ENCODE measurements at regions not wholly inside any gene's neighbourhood (a gene's known extent, or its start where the extent isn't known, plus 50 kb on each side); places are given as distances from the start of the nearest gene placed in this dataset. TPM values are rescaled to one million over a fixed set of nuclear protein-coding genes. Genes with fewer than 3 reads are reported as not detected.
A peak's percentile ranks its signal among the peaks of the same experiment; 100 is the strongest.

- DNase-seq (ENCODE audit: low spot score), result no peak
- TF ChIP-seq CTCF (IDR thresholded peaks at IDR 0.05), result no peak
- ATAC-seq (ENCODE audit: low FRiP score), result no peak
Measured at GRCh38 chr6:26309731-26310142, 55.3 kb upstream of the BTN3A2 start.

GRCh38 chr6:26311012-26311384, 54.0 kb upstream of the BTN3A2 start:
- ATAC-seq (ENCODE audit: low FRiP score) (no peak), DNase-seq (ENCODE audit: low spot score) (no peak)
- TF ChIP-seq CTCF (IDR thresholded peaks at IDR 0.05), result no peak

GRCh38 chr6:26311385-26312095, 53.5 kb upstream of the BTN3A2 start:
- no peak for TF ChIP-seq CTCF (IDR thresholded peaks at IDR 0.05)
- DNase-seq (ENCODE audit: low spot score), result no peak
- ATAC-seq (ENCODE audit: low FRiP score), result peak; percentile 58

GRCh38 chr6:26312096-26312463, 52.9 kb upstream of the BTN3A2 start:
- no peak for DNase-seq (ENCODE audit: low spot score)
- TF ChIP-seq CTCF (IDR thresholded peaks at IDR 0.05), result no peak
- no peak for ATAC-seq (ENCODE audit: low FRiP score)

- peak; percentile 72 for DNase-seq (ENCODE audit: low spot score)
- no peak for TF ChIP-seq CTCF (IDR thresholded peaks at IDR 0.05)
Measured at GRCh38 chr6:26312501-26313397, 52.2 kb upstream of the BTN3A2 start.

More at GRCh38 chr6:26312501-26313397, 52.2 kb upstream of the BTN3A2 start:
- ATAC-seq (ENCODE audit: low FRiP score), result peak; percentile 77

Small RNA genes lying in the stretch of these regions (small RNA-seq; reads per million reads assigned to genes)
- gene AL031777.2, result not detected
- gene HIST1H2AD, result not detected
- not detected for gene HIST1H2APS3
- not detected for gene HIST1H4G
- not detected for gene LARP1P1

Data from omental fat pad (tissue), 3 donors.